Inflammatory macrophage treated with lipopolysaccharide for 1 hour (primary cell): ENCODE measurements at regions not wholly inside any gene's neighbourhood (a gene's known extent, or its start where the extent isn't known, plus 50 kb on each side); places are given as distances from the start of the nearest gene placed in this dataset.
A peak's percentile ranks its signal among the peaks of the same experiment; 100 is the strongest.

ENCODE experiments used
- DNase-seq, 2 donors: peaks; one replicate each; pipeline ENCODE4 v3.0.0-alpha.2; 2020 to 2022

DNA sequence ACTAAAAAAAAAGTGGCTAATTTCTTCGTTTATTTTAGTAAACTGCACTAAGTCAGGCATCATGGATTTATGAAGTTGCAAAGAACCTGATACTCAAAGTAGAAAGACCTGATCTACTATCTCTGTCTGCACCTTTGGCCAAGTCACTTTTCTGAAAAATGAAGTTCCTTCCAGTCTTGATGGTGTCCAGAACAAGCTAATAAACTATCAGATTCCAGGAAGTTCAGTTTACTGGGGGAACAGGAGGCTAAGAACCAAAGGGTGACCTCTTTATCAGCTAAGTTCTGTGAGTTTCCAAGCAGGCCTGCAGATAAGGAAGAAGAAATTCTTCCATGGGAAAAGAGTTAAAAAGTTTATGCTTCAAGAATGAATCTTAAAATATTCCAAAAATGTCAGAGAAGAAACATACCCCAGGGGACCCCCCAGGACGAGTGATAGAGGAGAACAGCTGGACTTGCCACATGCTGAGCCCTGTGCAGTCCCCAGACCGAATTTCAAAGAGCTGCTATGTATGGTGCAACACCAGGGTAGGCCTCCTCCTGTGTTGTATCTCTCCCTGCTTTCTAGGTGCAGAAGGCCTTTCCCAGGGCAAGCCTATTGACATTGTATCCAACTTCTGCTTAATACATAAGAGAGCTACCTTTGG is 72.8 kb upstream of the FGGY start:
- no peak for DNase-seq

DNA sequence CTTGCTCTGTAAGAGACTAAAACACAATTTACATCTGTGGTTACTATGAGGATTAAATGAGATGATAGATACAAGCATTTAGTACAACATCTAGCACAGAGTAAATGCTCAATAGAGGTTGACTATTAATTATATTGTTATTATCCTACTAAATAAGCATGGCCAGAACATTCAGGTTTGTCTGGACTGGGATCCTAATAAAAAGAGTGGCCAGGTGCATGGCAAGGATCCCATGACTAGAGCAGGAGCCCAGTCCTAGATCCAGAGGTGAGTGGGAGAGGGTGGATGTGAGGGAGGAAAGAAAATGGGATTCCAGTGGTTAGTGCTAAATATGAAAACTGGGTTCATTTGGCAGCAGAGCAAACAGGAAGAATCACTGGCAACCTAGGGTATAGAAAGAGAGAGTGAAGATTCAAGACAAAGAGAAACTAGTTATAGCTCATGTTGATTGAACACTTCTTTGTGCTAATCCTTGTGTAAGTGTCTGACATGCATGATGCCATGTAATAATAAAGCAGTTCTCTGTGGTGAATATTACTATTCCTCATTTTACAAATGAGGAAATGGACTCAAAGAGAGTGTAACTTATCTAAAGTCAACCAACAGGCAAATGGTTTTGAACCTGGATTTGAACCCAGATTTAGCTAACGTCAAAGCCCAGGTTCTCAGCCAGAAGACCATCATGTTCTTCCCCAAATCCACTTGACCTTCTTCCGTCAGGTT is 71.1 kb upstream of the FGGY start:
- DNase-seq: peak; percentile 36 to 65

DNA sequence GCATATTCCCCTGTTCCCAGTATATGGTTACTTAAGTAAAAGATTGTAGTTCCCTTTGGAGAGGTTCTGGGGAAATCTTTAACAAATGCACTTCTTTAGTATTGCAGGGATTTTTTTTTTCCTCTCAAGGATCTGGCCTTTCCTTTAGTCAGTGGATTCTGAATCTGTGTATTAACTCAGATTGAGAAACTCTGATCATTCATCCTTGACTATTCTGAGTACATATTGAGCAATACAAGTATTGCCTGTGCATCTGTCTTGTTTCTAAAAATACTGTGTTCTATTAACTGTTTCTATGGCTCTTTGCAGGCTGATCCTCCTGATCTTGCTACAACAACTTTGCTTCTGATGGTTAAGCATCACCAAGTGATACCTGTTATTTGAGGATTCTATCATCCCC is 67.8 kb upstream of the FGGY start:
- peak; percentile 36 to 81 for DNase-seq

DNA sequence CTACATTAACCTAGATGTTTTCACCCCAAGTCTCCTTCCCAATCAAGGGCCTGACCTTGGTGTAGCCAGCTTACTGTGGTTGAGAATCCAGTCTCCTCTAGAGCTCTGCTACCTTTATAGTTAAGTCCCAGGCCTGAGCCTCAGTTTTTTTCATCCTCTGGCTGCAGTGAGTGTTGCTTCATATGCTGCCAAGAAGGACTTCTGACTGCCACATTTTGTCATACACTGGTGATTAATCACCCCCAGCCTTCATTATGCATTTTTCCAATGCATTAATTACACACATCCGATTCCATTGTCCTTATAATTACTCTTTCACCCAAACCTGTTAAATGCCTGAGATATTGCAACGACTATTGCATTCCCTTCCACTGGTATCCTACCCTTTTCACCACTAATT is 66.3 kb upstream of the FGGY start:
- peak in 1 of 2 donors; percentile 10 for DNase-seq

DNA sequence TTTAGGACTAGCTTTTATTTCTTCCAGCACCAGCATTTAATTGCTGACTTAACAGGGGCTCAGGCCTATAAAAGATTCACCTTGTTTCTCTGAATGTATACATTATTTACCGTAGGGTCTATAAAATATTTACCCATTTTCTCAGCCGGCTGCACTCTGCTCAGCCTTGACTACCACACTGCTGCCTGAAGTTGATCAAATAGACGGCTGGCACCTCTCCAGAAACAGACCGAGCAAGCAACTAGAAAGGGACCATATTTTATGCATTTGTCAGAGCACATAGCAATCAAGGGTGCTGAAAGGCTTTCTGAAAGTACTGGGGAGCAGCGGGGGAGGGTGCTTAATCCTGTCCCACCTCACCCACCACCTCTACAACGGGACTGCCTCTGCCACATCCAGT is 64.7 kb upstream of the FGGY start:
- no peak for DNase-seq

DNA sequence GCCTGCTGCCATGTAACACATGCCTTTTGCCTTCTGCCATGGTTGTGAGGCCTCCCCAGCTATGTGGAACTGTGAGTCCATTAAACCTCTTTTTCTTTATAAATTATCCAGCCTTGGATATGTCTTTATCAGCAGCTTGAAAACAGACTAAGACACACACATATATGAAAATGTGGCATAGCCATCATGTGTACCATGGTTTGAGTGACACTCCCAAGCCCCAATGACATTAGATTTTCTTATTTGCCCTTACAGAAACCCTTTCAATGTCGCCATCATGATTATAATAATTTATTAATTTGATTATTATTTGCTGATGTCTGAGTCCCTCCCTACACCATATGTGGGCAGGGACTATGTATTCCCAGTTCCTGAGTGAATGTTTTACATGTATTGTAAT is 63.5 kb upstream of the FGGY start:
- DNase-seq: no peak

DNA sequence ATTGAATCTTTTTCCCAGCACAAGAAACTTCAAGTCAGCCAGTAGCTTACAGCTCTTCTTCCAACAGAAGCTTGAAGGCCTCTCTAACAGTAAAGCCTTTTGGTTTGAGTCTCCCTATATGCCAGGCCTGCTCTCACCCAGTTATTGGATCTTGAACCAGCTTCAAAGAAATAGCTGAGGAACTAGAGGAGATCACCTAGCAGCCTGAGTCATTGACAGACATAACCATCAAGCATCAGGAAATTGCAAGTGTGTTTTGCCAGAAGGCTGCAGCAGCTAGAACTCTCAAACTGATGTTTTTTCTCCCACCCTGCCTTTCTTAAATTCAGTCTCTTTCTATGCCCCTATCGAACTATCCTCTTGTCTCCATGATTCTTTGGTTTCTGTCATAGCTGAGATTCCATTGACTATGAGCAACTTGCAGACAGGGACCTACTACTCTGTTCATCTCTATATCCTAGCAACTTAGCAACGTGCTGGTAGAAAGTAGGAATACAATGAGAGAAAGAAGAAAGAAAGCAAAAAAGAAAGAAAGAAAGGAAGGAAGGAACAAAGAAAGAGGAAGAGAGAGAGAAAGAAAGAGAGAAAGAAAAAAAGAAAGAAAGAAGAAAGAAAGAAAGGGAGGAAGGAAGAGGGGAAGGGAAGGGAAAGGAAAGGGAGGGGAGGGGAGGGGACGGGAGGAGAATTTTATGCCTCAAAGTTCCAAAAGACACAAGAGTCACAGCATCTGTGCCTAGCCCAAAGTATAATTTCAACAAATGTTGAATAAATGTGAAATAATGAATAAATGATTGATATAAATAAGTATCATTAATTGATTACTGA is 60.0 kb upstream of the FGGY start:
- DNase-seq: no peak

DNA sequence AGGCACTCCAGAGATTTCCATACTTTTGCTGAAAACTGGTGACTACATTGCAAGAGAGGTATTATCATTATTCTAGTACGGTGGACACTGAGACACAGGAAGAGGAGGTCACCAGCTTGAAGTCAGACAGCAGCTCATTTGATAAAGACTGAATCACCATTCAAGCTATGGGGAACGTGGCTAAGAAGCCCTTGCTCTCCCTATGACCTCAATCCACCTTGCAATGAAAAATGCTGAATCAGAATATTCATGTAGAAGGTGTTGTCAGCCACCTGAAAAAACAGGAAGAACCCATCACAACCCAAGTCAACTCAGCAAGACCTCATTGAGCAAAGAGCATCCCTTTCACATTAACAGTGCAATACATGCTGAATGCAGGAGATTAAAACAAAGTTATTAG is 59.0 kb upstream of the FGGY start:
- DNase-seq: no peak

DNA sequence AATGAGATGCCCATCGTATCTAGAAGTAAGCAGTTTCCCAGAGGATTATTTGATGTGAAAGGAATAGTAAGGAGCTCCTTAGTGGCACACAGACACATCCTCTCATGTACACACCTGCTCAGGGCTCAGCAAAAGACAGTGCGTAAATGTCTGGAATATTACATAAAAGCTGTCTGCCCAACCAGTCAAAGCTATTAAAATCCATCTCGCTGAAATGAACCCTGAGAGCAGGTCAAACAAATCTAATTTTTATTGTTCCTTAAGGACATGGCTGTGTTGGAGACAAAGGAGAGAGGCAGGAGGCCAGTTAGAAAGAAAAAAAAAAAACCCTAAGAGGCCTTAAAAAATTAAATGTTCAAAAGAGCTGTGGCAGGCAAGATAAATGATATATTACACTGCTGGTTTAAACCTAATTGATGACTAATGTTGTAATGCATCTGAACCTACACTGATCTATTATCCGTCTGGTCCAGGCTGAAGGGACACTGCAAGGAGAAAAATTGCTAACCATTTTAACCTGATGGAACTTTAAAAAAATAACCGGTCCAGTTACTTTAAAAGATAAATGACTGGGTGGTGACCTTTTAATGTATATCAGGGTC is 58.5 kb upstream of the FGGY start:
- no peak for DNase-seq

DNA sequence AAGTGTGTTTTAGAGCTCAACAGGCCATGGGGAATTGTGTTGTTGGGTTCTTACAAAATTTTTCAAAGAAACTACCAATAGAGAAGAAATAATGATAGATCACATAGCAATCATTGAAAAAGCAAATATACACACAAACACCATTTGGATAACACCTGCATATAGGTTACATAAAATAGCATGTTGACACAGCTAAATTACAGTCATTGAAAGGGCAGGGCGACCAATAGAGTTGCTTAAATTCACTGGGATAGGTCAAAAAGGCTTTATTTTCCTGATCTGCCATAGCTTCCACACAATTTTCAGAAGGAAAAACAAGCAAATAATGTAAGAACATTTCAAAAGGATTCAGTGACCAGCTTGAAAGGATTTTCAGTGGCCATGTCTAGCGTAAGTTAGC is 57.9 kb upstream of the FGGY start:
- DNase-seq: no peak

DNA sequence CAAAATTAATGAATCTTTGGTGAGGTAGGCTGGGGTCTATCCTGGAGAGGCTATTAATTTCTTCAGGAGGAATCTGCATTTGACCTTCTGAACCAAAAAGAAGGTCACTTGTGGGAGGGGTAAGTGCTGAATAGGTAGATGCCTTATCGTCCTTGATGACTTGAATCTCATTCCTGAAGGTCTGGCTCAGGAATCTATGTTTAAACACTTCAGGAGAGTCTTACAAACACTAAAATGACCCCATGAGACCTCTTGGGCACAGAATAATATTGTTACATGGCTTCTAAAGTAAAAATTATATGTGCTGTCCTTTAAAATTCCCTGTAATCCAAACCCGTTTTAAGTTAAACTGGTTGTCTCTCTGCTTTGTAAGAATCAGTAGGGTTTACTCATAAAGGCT is 55.0 kb upstream of the FGGY start:
- DNase-seq: no peak

DNA sequence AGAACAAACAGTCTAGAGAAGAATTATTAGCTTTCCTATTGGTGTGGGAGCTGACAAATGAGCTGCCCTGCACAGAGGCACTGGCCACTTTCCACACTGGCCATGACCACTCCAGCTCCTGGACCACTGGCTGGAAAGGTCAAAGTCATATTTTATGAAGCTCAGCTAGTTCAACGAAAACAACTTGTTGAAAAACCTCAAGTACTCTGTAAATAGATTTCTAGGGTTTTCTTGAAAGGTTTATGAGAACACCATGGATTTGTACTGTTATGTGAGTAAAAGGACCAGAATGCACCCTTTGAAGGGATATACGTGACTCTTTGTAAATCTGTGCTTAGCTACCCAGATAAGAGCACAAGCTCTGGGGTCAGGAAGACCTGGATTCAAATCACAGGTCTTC is 54.5 kb upstream of the FGGY start:
- no peak for DNase-seq

DNA sequence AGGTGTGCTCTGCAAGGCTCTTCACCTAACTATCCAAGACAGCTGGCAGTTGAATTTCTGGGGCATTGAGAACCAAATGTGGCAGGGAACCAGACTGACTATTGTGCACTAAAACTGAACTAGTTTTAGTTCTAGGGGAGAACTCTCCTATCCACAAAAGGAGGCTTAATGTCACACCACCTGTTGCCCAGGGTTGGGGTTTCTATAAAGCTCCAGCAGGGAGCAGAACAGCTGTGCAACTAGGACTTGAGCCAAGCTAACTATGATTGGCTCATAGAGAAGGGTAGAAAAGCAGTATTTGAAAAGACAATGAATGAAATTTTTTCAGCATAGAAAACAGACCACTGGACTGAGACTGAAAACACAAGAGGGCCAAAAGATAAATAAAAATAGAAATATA is 53.3 kb upstream of the FGGY start:
- no peak for DNase-seq

DNA sequence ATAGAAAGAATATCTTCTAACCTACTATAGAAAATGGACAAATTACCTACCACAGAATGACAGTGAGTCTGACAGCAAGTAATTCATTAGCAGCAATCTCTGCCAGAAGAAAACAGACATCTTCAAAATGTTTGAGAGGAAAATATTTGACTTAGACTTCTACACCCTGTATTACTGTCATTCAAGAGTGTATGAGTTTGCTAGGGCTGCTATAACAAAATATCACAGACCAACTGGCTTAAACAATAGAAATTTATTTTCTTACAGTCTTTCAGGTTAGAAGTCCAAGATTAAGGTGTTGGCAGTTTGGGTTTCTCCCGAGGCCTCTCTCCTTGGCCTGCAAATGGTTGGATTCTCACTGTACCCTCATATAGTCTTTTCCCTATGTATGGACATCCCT is 52.9 kb upstream of the FGGY start:
- no peak for DNase-seq

DNA sequence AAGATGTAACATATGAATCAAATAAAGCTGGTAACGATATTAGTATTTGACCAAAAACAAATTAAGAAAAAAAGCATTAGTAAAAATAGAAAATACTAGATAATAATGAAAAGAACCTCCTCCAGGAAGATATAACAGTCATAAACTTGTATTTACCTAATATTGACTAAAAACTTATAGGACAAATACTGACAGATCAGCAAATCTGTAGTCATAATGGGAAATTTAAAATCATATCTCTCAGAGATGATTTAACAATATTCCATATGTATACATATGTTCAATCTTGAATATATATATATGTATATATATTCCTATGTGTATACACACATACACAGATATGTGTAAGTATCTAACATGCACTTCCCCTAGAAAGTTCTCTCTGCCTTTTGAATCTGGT is 52.0 kb upstream of the FGGY start:
- DNase-seq: no peak
